ENCODE measurements at regions not wholly inside any gene's neighbourhood (a gene's known extent, or its start where the extent isn't known, plus 50 kb on each side); places are given as distances from the start of the nearest gene placed in this dataset.
A peak's percentile ranks its signal among the peaks of the same experiment; 100 is the strongest.
"Not testable (repeated sequence)": the region's sequence is repeated elsewhere in the genome, so short reads cannot be mapped to it uniquely, and the experiment has no call there.

DNA sequence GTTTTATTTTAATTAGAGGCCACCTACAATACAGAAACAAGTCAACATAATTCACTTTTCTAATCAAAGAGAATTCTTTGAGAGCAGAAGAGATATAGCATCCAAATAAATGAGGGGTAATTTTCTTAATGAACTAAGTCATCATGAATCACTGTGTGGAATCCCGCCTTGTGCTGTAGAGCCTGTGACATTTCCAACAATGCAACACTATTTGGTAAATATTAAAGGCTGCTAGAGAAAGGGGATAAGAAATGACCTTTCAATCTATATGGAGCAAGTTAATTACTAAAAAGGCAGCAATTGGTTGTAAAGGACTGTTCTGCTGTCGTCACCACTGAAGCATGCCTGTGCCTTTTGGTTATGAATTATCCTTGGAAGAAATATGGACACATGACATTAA is 345.7 kb upstream of the MAF start:
- no peak overlapping the region for H3K4me3 ChIP-seq (ENCODE audit: low read depth, low read length)
- no peak for DNase-seq (ENCODE audit: low read depth)
- TF ChIP-seq, protein P1, sequence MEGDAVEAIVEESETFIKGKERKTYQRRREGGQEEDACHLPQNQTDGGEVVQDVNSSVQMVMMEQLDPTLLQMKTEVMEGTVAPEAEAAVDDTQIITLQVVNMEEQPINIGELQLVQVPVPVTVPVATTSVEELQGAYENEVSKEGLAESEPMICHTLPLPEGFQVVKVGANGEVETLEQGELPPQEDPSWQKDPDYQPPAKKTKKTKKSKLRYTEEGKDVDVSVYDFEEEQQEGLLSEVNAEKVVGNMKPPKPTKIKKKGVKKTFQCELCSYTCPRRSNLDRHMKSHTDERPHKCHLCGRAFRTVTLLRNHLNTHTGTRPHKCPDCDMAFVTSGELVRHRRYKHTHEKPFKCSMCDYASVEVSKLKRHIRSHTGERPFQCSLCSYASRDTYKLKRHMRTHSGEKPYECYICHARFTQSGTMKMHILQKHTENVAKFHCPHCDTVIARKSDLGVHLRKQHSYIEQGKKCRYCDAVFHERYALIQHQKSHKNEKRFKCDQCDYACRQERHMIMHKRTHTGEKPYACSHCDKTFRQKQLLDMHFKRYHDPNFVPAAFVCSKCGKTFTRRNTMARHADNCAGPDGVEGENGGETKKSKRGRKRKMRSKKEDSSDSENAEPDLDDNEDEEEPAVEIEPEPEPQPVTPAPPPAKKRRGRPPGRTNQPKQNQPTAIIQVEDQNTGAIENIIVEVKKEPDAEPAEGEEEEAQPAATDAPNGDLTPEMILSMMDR (conservative IDR thresholded peaks at IDR 0.05; ENCODE audit: low read depth, low read length): no peak

DNA sequence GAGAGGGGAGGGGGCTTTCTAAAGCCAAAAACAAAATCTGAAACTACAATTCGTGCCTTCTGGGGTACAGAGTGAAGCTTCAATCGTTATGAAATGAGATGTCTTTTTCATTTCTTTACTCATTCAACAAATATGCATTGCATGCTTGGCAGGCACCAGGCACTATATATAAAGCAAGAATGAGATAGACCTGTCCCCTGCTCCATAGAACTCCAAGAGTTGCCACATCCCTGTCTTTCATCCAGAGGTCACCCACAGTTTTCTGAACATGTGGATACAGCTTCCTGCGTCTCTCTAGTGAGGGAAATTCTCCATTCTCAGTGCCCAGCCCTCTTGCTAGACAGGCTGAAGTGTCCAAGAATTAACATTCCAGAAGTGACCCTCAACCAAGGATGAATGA is 343.2 kb upstream of the MAF start:
- no peak overlapping the region for H3K4me3 ChIP-seq (ENCODE audit: low read depth, low read length)
- DNase-seq (ENCODE audit: low read depth): peak; percentile 43
- TF ChIP-seq, protein P1 (conservative IDR thresholded peaks at IDR 0.05; ENCODE audit: low read depth, low read length): no peak

DNA sequence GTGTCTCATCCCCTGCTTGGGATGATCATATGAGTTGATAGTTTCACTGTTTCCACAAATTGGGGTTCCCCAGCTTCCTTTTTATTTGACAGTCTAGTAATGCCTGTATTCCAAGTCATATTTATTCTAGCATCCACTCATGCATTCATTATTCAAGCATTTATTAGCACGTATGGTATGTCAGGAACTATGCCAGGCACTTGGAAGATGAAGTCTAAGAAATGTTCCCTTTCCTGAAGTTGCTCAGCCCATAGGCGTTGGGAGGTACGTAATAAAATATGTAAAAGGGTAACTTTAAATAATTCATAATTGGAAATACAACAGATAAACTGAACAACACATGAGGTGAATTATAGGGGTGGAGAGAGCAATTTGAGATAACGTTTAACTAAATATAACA is 338.0 kb upstream of the MAF start:
- DNase-seq (ENCODE audit: low read depth): no peak
- TF ChIP-seq, protein P1 (conservative IDR thresholded peaks at IDR 0.05; ENCODE audit: low read depth, low read length): no peak
- H3K4me3 ChIP-seq (ENCODE audit: low read depth, low read length): no peak overlapping the region

DNA sequence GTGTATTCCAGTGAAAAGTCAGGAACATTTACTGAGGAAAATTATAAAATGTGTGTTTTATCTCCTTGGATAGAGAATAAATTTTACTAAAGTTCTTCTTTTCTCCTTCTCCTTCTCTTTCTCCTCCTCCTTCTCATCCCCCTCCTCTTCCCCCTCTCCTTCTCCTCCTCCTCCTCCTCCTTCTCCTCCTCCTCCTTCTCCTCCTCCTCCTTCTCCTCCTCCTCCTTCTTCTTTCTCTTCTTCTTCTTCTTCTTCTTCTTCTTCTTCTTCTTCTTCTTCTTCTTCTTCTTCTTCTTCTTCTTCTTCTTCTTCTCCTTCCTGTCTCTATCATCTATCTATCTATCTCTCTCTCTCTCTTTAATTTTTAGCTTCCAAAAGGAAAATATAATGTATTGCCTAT is 337.1 kb upstream of the MAF start:
- not testable (repeated sequence) for H3K4me3 ChIP-seq (ENCODE audit: low read depth, low read length); DNase-seq (ENCODE audit: low read depth)

DNA sequence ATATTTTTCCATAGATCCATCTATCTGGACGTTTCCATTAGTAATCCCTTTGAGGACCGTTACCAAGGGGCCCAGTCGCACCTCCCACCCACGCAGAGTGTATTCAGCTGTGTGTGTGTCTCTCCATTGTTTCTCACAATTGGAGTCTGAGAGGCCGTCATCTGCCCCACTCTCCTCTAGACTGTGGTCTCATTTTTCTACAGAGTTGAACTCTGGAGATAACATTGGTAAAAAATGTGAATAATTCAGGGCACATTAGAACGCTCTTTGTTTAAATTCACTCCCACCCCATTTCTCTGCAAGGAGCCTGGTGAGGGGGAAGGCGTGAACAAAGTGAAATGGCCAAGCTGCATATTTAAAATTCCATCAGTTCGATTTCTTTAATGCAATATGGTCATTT is 333.1 kb upstream of the MAF start:
- no peak overlapping the region for H3K4me3 ChIP-seq (ENCODE audit: low read depth, low read length)
- no peak for DNase-seq (ENCODE audit: low read depth)
- TF ChIP-seq, protein P1 (conservative IDR thresholded peaks at IDR 0.05; ENCODE audit: low read depth, low read length): no peak

DNA sequence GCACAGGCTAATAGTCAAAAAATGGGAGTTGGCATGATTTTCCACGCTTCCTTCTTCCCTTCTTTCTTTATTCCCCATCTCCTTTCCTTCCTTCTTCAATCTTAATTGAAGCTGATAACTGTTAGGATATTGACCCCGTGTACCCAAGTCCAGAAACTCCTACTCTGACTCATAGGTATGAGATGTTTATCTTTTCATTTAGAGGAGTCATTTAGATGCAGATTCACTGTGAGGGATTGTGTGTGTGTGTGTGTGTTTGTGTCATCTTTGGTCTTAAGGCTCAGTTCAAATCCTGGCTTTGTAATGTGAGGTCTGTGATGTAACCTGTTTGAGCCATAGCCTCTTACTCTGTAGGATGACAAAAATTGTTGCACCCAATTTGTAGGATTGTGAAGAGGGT is 332.0 kb upstream of the MAF start:
- peak; percentile 5 for DNase-seq (ENCODE audit: low read depth)
- no peak overlapping the region for H3K4me3 ChIP-seq (ENCODE audit: low read depth, low read length)
- TF ChIP-seq, protein P1 (conservative IDR thresholded peaks at IDR 0.05; ENCODE audit: low read depth, low read length): no peak

DNA sequence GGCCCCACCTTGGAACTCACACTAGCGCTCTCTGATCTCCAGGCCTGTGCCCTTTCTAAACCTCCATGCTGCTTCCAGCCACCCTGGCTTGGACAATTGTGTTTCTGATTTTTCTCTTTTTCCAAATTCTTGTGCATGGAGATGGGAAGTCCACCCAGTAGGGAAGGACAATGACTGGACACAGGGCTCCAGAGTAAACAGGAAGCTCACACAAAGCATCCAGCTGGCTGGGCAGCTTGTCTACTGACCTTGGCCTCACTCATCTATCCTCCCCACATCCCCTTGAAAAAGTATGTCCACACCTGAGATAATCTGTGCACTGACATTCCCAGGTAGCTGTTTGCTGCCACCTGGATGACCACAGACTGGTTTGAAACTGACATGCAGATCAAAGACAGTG is 331.2 kb upstream of the MAF start:
- no peak for DNase-seq (ENCODE audit: low read depth)

More for the DNA sequence above, 331.2 kb upstream of the MAF start:
- H3K4me3 ChIP-seq (ENCODE audit: low read depth, low read length): no peak overlapping the region
- TF ChIP-seq, protein P1 (conservative IDR thresholded peaks at IDR 0.05; ENCODE audit: low read depth, low read length): no peak
